ENCODE measurements at regions not wholly inside any gene's neighbourhood (a gene's known extent, or its start where the extent isn't known, plus 50 kb on each side); places are given as distances from the start of the nearest gene placed in this dataset.

GRCh38 chr4:44100456-44100855 is 348.2 kb downstream of the KCTD8 start:
- Histone ChIP-seq H3K9ac (ENCODE audit: low read length) (no peak overlapping the region), H3F3A (ENCODE audit: insufficient read depth, low read length) (no peaks in the 10 kb centered on the region), H3K9me3 (replicated peaks; ENCODE audit: insufficient read depth, low read length) (no peaks in the 10 kb centered on the region), H3K79me2 (ENCODE audit: low read length) (no peaks in the 10 kb centered on the region), H3K4me3 (ENCODE audit: low read length) (no peak overlapping the region), H3K4me1 (ENCODE audit: low read length) (no peaks in the 10 kb centered on the region), H3K4me2 (ENCODE audit: low read depth, low read length) (no peak overlapping the region), H3K27me3 (replicated peaks; ENCODE audit: insufficient read depth, low read length) (no peaks in the 10 kb centered on the region), H2AFZ (ENCODE audit: low read length) (no peak overlapping the region), H3K36me3 (replicated peaks; ENCODE audit: insufficient read depth, low read length) (no peaks in the 10 kb centered on the region), H3K27ac (ENCODE audit: low read length) (no peak overlapping the region), H4K20me1 (ENCODE audit: insufficient read depth, low read length) (no peaks in the 10 kb centered on the region), H3K9me2 (replicated peaks; ENCODE audit: insufficient read depth, low read length) (no peaks in the 10 kb centered on the region)
- no peak for DNase-seq
- TF ChIP-seq CTCF (IDR thresholded peaks at IDR 0.05; ENCODE audit: low read length) (no peak), EZH2phosphoT487 (IDR thresholded peaks at IDR 0.05; ENCODE audit: low read length) (no peak)

DNA sequence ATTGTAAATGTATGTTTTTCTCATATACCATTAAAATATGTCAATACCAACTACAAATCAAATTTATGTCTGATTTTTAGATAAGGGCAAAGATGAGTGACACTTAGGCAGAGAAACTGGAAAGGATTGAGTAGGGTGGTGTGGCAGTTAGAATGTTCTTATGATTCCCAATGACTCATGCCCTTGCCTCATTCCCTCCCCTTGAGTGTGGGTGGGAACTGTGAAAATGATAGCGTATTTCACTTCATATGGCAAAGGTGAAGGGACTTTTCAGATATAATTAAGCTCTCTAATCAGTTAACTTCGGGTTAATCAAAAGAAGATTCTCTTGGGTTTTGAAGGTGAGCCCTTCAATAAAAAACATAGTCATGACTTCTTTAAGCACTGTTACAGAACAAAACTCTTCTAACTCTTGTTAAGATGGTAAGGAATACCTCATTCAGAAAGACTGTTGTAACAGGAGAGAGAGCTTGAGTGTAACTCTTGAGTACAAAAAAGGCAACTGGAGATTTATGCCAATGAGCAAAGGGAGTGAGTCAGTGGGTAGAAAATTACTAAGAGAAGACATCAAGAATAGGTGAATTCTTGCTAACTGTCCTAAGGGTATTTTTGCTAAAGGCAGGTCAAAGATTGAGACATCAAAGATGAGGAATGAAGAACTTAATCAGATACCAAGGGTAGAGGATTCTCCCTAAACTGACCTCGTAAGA is 329.5 kb downstream of the KCTD8 start:
- DNase-seq, result no peak

GRCh38 chr4:44120646-44121045 is 328.0 kb downstream of the KCTD8 start:
- Histone ChIP-seq H3K9me2 (replicated peaks; ENCODE audit: insufficient read depth, low read length) (no peaks in the 10 kb centered on the region), H3K9ac (ENCODE audit: low read length) (no peak overlapping the region), H3K79me2 (ENCODE audit: low read length) (no peaks in the 10 kb centered on the region), H3K27me3 (replicated peaks; ENCODE audit: insufficient read depth, low read length) (no peaks in the 10 kb centered on the region), H2AFZ (ENCODE audit: low read length) (no peak overlapping the region), H3K4me3 (ENCODE audit: low read length) (no peak overlapping the region), H3K4me2 (ENCODE audit: low read depth, low read length) (no peak overlapping the region), H3K27ac (ENCODE audit: low read length) (no peak overlapping the region), H3K4me1 (ENCODE audit: low read length) (no peaks in the 10 kb centered on the region), H3K36me3 (replicated peaks; ENCODE audit: insufficient read depth, low read length) (no peaks in the 10 kb centered on the region), H4K20me1 (ENCODE audit: insufficient read depth, low read length) (no peaks in the 10 kb centered on the region), H3K9me3 (replicated peaks; ENCODE audit: insufficient read depth, low read length) (no peaks in the 10 kb centered on the region), H3F3A (ENCODE audit: insufficient read depth, low read length) (no peaks in the 10 kb centered on the region)
- no peak for DNase-seq
- no peak for TF ChIP-seq CTCF (IDR thresholded peaks at IDR 0.05; ENCODE audit: low read length)
- no peak for TF ChIP-seq EZH2phosphoT487 (IDR thresholded peaks at IDR 0.05; ENCODE audit: low read length)
- no peak for TF ChIP-seq EZH2 (optimal IDR thresholded peaks at IDR 0.05; ENCODE audit: low read depth, low read length)

More for the DNA sequence above, 329.5 kb downstream of the KCTD8 start:
- H3F3A ChIP-seq (ENCODE audit: insufficient read depth, low read length), result no peaks in the 10 kb centered on the region
- H3K9me3 ChIP-seq (replicated peaks; ENCODE audit: insufficient read depth, low read length), result no peaks in the 10 kb centered on the region
- no peaks in the 10 kb centered on the region for H3K27me3 ChIP-seq (replicated peaks; ENCODE audit: insufficient read depth, low read length)
- no peaks in the 10 kb centered on the region for H3K9me2 ChIP-seq (replicated peaks; ENCODE audit: insufficient read depth, low read length)
- H3K4me2 ChIP-seq (ENCODE audit: low read depth, low read length), result no peak overlapping the region
- H3K79me2 ChIP-seq (ENCODE audit: low read length), result no peaks in the 10 kb centered on the region
- H2AFZ ChIP-seq (ENCODE audit: low read length), result no peak overlapping the region
- H3K27ac ChIP-seq (ENCODE audit: low read length), result no peak overlapping the region
- H3K36me3 ChIP-seq (replicated peaks; ENCODE audit: insufficient read depth, low read length), result no peaks in the 10 kb centered on the region
- H3K9ac ChIP-seq (ENCODE audit: low read length), result no peak overlapping the region
- no peak overlapping the region for H3K4me3 ChIP-seq (ENCODE audit: low read length)
- no peaks in the 10 kb centered on the region for H3K4me1 ChIP-seq (ENCODE audit: low read length)
- no peak for TF ChIP-seq EZH2 (optimal IDR thresholded peaks at IDR 0.05; ENCODE audit: low read depth, low read length)
- no peak for TF ChIP-seq CTCF (IDR thresholded peaks at IDR 0.05; ENCODE audit: low read length)
- TF ChIP-seq EZH2phosphoT487 (IDR thresholded peaks at IDR 0.05; ENCODE audit: low read length), result no peak
- H4K20me1 ChIP-seq (ENCODE audit: insufficient read depth, low read length), result no peaks in the 10 kb centered on the region

Measured in MM.1S (cell line).